ENCODE measurements at regions not wholly inside any gene's neighbourhood (a gene's known extent, or its start where the extent isn't known, plus 50 kb on each side); places are given as distances from the start of the nearest gene placed in this dataset.
"Not testable (repeated sequence)": the region's sequence is repeated elsewhere in the genome, so short reads cannot be mapped to it uniquely, and the experiment has no call there.

DNA sequence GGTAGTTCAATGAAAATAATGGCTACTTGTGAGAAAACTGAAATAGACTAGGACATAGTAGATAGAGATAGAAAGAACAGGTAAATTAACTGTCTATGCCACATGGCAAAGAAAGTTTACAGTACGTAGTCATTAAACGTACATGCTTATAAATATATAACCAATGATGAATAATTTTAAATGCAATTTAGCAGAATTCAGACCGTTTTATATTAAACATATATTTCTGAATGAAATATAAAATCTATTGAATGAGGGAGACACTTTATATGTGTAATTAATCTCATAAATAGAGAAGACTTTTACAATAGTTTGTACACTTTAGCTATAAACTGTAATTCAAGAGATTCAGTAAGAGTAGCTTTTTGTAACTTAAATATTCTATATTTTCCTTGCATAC is 124.4 kb upstream of the VPREB1 start:
- no peak overlapping the region for H3K9ac ChIP-seq (ENCODE audit: low read length)
- WGBS (ENCODE audit: extremely low coverage, insufficient coverage, insufficient read length) = no CpG with 5 or more reads among the region's 3 CpGs
- no peak for DNase-seq
- no peak overlapping the region for H3K23ac ChIP-seq (ENCODE audit: low read length)
- H3K4ac ChIP-seq (ENCODE audit: low read depth, low read length) = no peak overlapping the region
- no peak overlapping the region for H3K4me3 ChIP-seq (ENCODE audit: low read depth, low read length)
- H3K4me1 ChIP-seq (ENCODE audit: control insufficient read depth in 1 of 2, insufficient read depth in 2 of 2, low read length in 2 of 2) = no peaks in the 10 kb centered on the region
- no peak overlapping the region for H3K4me2 ChIP-seq (ENCODE audit: low read length)
- no peak overlapping the region for H2BK12ac ChIP-seq (ENCODE audit: low read length)
- no peak overlapping the region for H3K18ac ChIP-seq (ENCODE audit: low read length)
- H4K12ac ChIP-seq (ENCODE audit: low read depth, low read length) = no peak overlapping the region
- H2BK120ac ChIP-seq (ENCODE audit: insufficient read depth, low read length, poor library complexity) = no peak overlapping the region
- no peak overlapping the region for H3K14ac ChIP-seq (ENCODE audit: low read length)
- no peak overlapping the region for H2BK5ac ChIP-seq (ENCODE audit: low read depth, low read length, poor library complexity)
- no peak overlapping the region for H4K8ac ChIP-seq (ENCODE audit: low read depth, low read length)
- H3K9me3 ChIP-seq (ENCODE audit: insufficient read depth, low read depth, low read length) = peaks cover 2% of the 10 kb centered on the region
- no peak overlapping the region for H3K27ac ChIP-seq (ENCODE audit: low read depth, low read length)
- no peaks in the 10 kb centered on the region for H3K36me3 ChIP-seq (ENCODE audit: control insufficient read depth in 1 of 2, insufficient read depth in 2 of 2, low read length in 2 of 2)
- no peaks in the 10 kb centered on the region for H3K79me1 ChIP-seq (ENCODE audit: low read length)
- H3K27me3 ChIP-seq (ENCODE audit: insufficient read depth, low read length) = no peaks in the 10 kb centered on the region
- no peak overlapping the region for H2AFZ ChIP-seq (ENCODE audit: insufficient read depth, low read length, poor library complexity)
- no peak overlapping the region for H2AK5ac ChIP-seq (ENCODE audit: low read length)
- no peaks in the 10 kb centered on the region for H3K79me2 ChIP-seq (ENCODE audit: control insufficient read depth, insufficient read depth, low read length, poor library complexity)
- no peak overlapping the region for H4K91ac ChIP-seq (ENCODE audit: low read depth, low read length)

DNA sequence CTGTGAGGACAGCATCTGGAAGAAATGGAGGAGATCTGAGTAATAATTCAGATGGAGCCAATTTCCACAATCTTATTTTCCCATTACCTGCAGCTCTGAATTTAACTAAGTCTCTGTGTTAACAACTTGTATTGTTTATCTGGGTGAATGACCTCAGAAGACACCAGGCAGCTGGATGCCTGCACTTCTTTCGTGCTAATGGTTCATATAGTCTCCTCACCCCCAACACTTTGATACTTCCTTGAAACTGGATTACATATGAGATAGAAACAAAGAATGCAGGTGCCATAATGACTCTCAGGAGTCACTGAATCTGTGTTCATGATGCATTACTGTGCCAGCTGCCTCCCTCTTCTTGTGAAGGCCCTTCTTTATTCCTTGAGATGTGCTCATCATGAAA is 125.6 kb upstream of the VPREB1 start:
- WGBS (ENCODE audit: extremely low coverage, insufficient coverage, insufficient read length) = no CpG with 5 or more reads among the region's 1 CpG
- Histone ChIP-seq H2AFZ (ENCODE audit: insufficient read depth, low read length, poor library complexity) (no peak overlapping the region), H2BK120ac (ENCODE audit: insufficient read depth, low read length, poor library complexity) (no peak overlapping the region), H3K9me3 (ENCODE audit: insufficient read depth, low read depth, low read length) (peaks cover 2% of the 10 kb centered on the region), H3K18ac (ENCODE audit: low read length) (no peak overlapping the region), H3K14ac (ENCODE audit: low read length) (no peak overlapping the region), H3K4ac (ENCODE audit: low read depth, low read length) (no peak overlapping the region), H4K91ac (ENCODE audit: low read depth, low read length) (no peak overlapping the region), H3K4me3 (ENCODE audit: low read depth, low read length) (no peak overlapping the region), H3K23ac (ENCODE audit: low read length) (no peak overlapping the region), H4K12ac (ENCODE audit: low read depth, low read length) (no peak overlapping the region), H3K27ac (ENCODE audit: low read depth, low read length) (no peak overlapping the region), H3K4me2 (ENCODE audit: low read length) (no peak overlapping the region), H2AK5ac (ENCODE audit: low read length) (no peak overlapping the region), H3K27me3 (ENCODE audit: insufficient read depth, low read length) (no peaks in the 10 kb centered on the region), H2BK5ac (ENCODE audit: low read depth, low read length, poor library complexity) (no peak overlapping the region), H3K79me2 (ENCODE audit: control insufficient read depth, insufficient read depth, low read length, poor library complexity) (no peaks in the 10 kb centered on the region), H3K4me1 (ENCODE audit: control insufficient read depth in 1 of 2, insufficient read depth in 2 of 2, low read length in 2 of 2) (no peaks in the 10 kb centered on the region), H2BK12ac (ENCODE audit: low read length) (no peak overlapping the region), H3K79me1 (ENCODE audit: low read length) (no peaks in the 10 kb centered on the region), H3K9ac (ENCODE audit: low read length) (no peak overlapping the region), H3K36me3 (ENCODE audit: control insufficient read depth in 1 of 2, insufficient read depth in 2 of 2, low read length in 2 of 2) (no peaks in the 10 kb centered on the region), H4K8ac (ENCODE audit: low read depth, low read length) (no peak overlapping the region)
- no peak for DNase-seq

DNA sequence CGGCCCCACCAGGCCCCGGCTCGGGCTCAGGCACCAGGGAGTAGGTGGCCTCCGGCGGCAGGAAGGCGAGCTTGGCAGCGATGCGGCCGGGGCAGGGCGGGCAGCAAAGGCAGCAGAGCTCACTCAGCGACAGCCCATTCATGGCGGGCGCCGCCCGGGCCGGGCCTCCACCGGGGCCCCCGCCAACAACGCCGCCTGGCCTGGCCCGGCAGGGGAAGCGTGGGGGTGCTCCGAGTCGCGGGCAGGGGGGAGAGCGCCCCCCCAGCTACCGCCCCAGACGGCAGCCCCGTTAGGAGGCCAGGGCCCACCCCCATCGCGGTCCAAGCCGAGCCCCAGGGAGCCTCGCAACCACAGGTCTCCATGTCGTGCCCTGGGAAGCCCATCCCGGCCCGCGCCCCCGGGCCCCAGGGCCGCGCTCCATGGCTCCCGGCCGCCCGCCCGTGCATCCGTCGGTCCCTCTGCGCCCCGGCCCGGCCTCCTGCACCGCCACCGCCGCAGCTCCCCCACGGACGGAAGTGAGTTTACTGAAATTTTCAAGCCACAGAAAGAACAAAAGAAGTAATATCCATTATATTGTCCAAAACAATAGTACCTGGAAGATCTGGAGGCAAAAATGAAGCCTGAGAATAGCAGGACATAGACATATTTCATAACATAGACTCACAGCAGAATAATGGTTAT is 126.6 kb upstream of the VPREB1 start:
- H3K79me1 ChIP-seq (ENCODE audit: low read length); H3K27me3 ChIP-seq (ENCODE audit: insufficient read depth, low read length); H3K27ac ChIP-seq (ENCODE audit: low read depth, low read length); DNase-seq; H3K4me1 ChIP-seq (ENCODE audit: control insufficient read depth in 1 of 2, insufficient read depth in 2 of 2, low read length in 2 of 2); H2BK12ac ChIP-seq (ENCODE audit: low read length); H3K18ac ChIP-seq (ENCODE audit: low read length); H3K4me2 ChIP-seq (ENCODE audit: low read length); H3K9ac ChIP-seq (ENCODE audit: low read length); H4K8ac ChIP-seq (ENCODE audit: low read depth, low read length); H3K79me2 ChIP-seq (ENCODE audit: control insufficient read depth, insufficient read depth, low read length, poor library complexity); H3K14ac ChIP-seq (ENCODE audit: low read length); H3K4me3 ChIP-seq (ENCODE audit: low read depth, low read length); H2BK5ac ChIP-seq (ENCODE audit: low read depth, low read length, poor library complexity); H2BK120ac ChIP-seq (ENCODE audit: insufficient read depth, low read length, poor library complexity); H3K23ac ChIP-seq (ENCODE audit: low read length); H3K4ac ChIP-seq (ENCODE audit: low read depth, low read length); H2AFZ ChIP-seq (ENCODE audit: insufficient read depth, low read length, poor library complexity); H3K36me3 ChIP-seq (ENCODE audit: control insufficient read depth in 1 of 2, insufficient read depth in 2 of 2, low read length in 2 of 2); H4K12ac ChIP-seq (ENCODE audit: low read depth, low read length); H4K91ac ChIP-seq (ENCODE audit: low read depth, low read length); H3K9me3 ChIP-seq (ENCODE audit: insufficient read depth, low read depth, low read length); H2AK5ac ChIP-seq (ENCODE audit: low read length): not testable (repeated sequence)
- no CpG with 5 or more reads among the region's 54 CpGs for WGBS (ENCODE audit: extremely low coverage, insufficient coverage, insufficient read length)

DNA sequence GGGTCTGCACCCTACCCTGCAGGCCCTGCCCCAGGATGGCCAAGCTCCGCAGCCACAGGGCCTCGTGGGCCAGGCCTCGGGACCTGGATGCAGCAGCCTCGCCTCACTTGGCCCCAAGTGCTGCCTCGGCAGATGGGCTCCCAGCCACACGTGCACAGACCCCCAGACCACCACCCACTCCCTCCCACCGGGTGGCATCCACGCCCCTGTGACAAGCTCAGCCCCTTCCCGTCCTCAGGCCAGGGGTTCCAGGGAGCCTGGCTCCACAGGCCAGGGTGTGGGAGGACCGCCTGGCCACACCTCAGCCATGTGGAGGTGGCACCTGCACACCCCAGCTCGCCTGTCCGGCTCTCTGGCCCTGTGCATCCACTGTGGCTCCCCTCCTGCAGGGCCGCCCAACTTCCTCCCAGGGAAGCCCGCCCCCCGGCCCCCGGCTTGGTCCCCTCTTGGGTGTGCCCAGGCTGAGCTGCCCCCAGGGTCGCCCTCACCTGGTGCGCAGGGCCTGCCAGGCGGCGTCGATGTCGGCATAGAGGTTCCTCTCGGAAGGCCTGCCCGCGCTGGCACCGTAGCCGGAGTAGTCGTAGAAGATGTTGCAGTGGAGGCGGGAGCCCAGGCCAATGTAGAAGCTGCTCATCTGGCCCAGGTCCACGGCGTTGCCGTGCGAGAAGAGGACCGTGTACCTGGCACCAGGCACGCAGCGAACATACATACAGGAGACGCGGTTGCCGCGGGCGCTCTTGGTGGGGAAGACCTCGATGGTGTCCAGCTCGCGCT is 127.4 kb upstream of the VPREB1 start:
- not testable (repeated sequence) for H4K91ac ChIP-seq (ENCODE audit: low read depth, low read length); H4K8ac ChIP-seq (ENCODE audit: low read depth, low read length); H2BK120ac ChIP-seq (ENCODE audit: insufficient read depth, low read length, poor library complexity); H3K36me3 ChIP-seq (ENCODE audit: control insufficient read depth in 1 of 2, insufficient read depth in 2 of 2, low read length in 2 of 2); H2AFZ ChIP-seq (ENCODE audit: insufficient read depth, low read length, poor library complexity); H3K23ac ChIP-seq (ENCODE audit: low read length); H2AK5ac ChIP-seq (ENCODE audit: low read length); H4K12ac ChIP-seq (ENCODE audit: low read depth, low read length); H3K4me3 ChIP-seq (ENCODE audit: low read depth, low read length); H3K79me2 ChIP-seq (ENCODE audit: control insufficient read depth, insufficient read depth, low read length, poor library complexity); H3K27ac ChIP-seq (ENCODE audit: low read depth, low read length); H3K4ac ChIP-seq (ENCODE audit: low read depth, low read length); H3K9me3 ChIP-seq (ENCODE audit: insufficient read depth, low read depth, low read length); H3K4me1 ChIP-seq (ENCODE audit: control insufficient read depth in 1 of 2, insufficient read depth in 2 of 2, low read length in 2 of 2); H3K27me3 ChIP-seq (ENCODE audit: insufficient read depth, low read length); H2BK12ac ChIP-seq (ENCODE audit: low read length); H3K9ac ChIP-seq (ENCODE audit: low read length); H3K18ac ChIP-seq (ENCODE audit: low read length); H3K4me2 ChIP-seq (ENCODE audit: low read length); H2BK5ac ChIP-seq (ENCODE audit: low read depth, low read length, poor library complexity); H3K79me1 ChIP-seq (ENCODE audit: low read length); H3K14ac ChIP-seq (ENCODE audit: low read length); DNase-seq
- WGBS (ENCODE audit: extremely low coverage, insufficient coverage, insufficient read length) = no CpG with 5 or more reads among the region's 44 CpGs

Data from trophoblast cell (in vitro differentiated cells and primary cell).